GM12872 (cell line): ENCODE measurements at regions not wholly inside any gene's neighbourhood (a gene's known extent, or its start where the extent isn't known, plus 50 kb on each side); places are given as distances from the start of the nearest gene placed in this dataset.

Experiments
- CTCF ChIP-seq: IDR thresholded peaks from 3 replicates; pipeline ENCODE4 v1.5.1; 2011; ENCODE audit warnings: low read depth, mild to moderate bottlenecking, low read length, moderate library complexity; ENCODE audit not compliant: insufficient read depth

GRCh38 chr14:38129192-38129591 lies 78.5 kb upstream of the SSTR1 start:
- no peak for TF ChIP-seq CTCF

- TF ChIP-seq CTCF: no peak
Observed at GRCh38 chr14:38129705-38130104, 78.0 kb upstream of the SSTR1 start.

GRCh38 chr14:38134416-38135030 lies 73.2 kb upstream of the SSTR1 start:
- TF ChIP-seq CTCF: no peak

- no peak for TF ChIP-seq CTCF
Observed at GRCh38 chr14:38135106-38135867, 72.4 kb upstream of the SSTR1 start.

- TF ChIP-seq CTCF: no peak
Observed at GRCh38 chr14:38137005-38137404, 70.7 kb upstream of the SSTR1 start.

GRCh38 chr14:38138473-38139138 lies 69.1 kb upstream of the SSTR1 start:
- TF ChIP-seq CTCF: no peak

- TF ChIP-seq CTCF: no peak
Observed at GRCh38 chr14:38139926-38140325, 67.8 kb upstream of the SSTR1 start.
